ENCODE measurements at regions not wholly inside any gene's neighbourhood (a gene's known extent, or its start where the extent isn't known, plus 50 kb on each side); places are given as distances from the start of the nearest gene placed in this dataset.

GRCh38 chr10:89845541-89846280 lies 144.3 kb downstream of the KIF20B start:
- TF ChIP-seq CTCF (IDR thresholded peaks at IDR 0.05) = no peak
- ATAC-seq (ENCODE audit: low FRiP score) (no peak), DNase-seq (ENCODE audit: low spot score) (no peak)

DNA sequence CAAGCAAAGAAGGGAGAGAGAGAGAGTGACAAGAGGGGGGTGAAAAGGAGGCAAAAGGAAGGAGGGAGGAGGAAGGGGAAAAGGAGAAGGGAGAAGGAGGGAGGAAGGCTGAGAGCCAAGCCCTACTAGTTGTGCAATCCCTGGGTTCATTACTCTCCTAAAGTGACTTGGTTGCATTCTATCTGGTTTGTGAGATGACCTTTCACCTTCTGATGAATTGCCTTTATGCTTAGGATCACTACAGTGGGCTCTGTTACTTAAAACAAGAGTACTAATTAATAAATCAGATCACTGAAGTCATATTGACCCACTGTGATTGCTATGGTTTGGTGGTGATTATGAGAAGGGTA lies 144.9 kb downstream of the KIF20B start:
- DNase-seq (ENCODE audit: low spot score) (no peak), ATAC-seq (ENCODE audit: low FRiP score) (no peak)
- TF ChIP-seq CTCF (IDR thresholded peaks at IDR 0.05) = no peak

DNA sequence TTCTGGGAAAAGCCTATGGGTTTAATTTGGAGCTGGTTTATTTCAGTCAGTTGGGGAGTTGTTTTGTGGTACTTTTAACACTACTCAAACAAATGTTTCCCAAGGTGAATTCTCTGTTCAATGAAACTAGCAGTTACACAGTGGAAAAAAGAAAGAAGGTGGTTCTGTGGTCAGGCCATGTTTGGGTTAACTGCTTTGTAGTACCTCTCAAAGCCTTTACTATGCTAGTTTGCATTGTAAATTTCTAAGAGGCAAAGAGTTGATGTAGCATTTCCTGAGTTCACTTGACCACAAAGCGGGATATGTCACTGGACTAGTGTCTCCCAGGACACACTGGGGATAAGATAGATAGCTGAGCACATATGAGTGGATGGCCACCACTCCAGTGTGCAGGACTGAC lies 145.4 kb downstream of the KIF20B start:
- ATAC-seq (ENCODE audit: low FRiP score) (no peak), DNase-seq (ENCODE audit: low spot score) (no peak)
- TF ChIP-seq CTCF (IDR thresholded peaks at IDR 0.05) = no peak

GRCh38 chr10:89852872-89853271 lies 151.5 kb downstream of the KIF20B start:
- TF ChIP-seq CTCF (IDR thresholded peaks at IDR 0.05) = no peak
- ATAC-seq (ENCODE audit: low FRiP score) = no peak
- no peak for DNase-seq (ENCODE audit: low spot score)

- ATAC-seq (ENCODE audit: low FRiP score) (no peak), DNase-seq (ENCODE audit: low spot score) (no peak)
- no peak for TF ChIP-seq CTCF (IDR thresholded peaks at IDR 0.05)
These were observed 152.4 kb downstream of the KIF20B start for GRCh38 chr10:89853781-89854191.

DNA sequence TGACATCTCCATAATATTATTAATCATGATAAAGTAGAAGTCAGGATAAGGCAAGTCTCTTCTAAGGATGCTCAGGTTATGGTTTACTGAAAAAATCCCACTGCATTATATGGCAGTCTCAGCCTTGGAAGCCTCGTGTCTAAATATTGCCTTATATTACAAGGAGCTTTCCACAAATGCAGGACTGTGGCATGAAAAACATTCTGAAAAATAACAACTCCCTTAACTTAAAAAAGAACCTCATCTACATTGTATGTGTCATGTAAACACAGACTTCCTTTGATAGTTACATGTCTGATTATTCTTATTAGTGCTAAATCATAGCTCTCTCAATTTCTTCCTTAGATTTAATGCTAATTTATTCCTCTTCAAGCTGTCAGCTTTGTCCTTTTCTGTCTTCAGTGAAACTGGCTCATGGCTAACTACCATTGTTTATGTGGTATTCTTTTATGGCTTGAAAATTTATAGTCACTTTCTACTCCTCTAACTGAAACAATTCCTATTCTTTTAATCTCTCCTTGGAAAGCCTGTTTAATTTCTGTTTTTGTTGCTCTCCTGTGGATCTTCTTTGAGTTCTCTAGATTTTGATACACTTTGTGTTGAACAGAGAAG lies 156.1 kb downstream of the KIF20B start:
- ATAC-seq (ENCODE audit: low FRiP score) (no peak), DNase-seq (ENCODE audit: low spot score) (no peak)
- no peak for TF ChIP-seq CTCF (IDR thresholded peaks at IDR 0.05)

- no peak for DNase-seq (ENCODE audit: low spot score)
- TF ChIP-seq CTCF (IDR thresholded peaks at IDR 0.05) = no peak
These were observed 159.8 kb downstream of the KIF20B start for GRCh38 chr10:89861199-89861573.

More at GRCh38 chr10:89861199-89861573, 159.8 kb downstream of the KIF20B start:
- no peak for ATAC-seq (ENCODE audit: low FRiP score)

All from omental fat pad (tissue), 3 donors.